GM12878 (cell line): ENCODE measurements at regions not wholly inside any gene's neighbourhood (a gene's known extent, or its start where the extent isn't known, plus 50 kb on each side); places are given as distances from the start of the nearest gene placed in this dataset.

Experiments
- ATAC-seq: fragments of 200-7000 bp; cut with Tn5 transposase; 3 replicates; pipeline ENCODE4 v1.9.1; 2020; ENCODE audit warnings: mild to moderate bottlenecking, moderate library complexity
- BruUV-seq: library from RNA; stranded (reverse); fragments of 400-500 nt; replicated peaks from 2 replicates; lab custom pipeline; 2021; lab: Mats Ljungman, UMichigan
- CTCF ChIA-PET: fragments of 300-600 bp; sonication (Branson Sonifier 250); formaldehyde crosslinking; extraction: SDS; loops from one replicate; lab custom pipeline; 2021; ENCODE audit warnings: inconsistent platforms; lab: Yijun Ruan, JAX
- POLR2A ChIA-PET: fragments of 350-600 bp; formaldehyde crosslinking; extraction: SDS; loops from one replicate; lab custom pipeline; 2021; ENCODE audit warnings: inconsistent platforms; lab: Charles Lee
- RAD21 ChIA-PET: fragments of 300-600 bp; sonication (Branson Sonifier 250); formaldehyde crosslinking; loops from one replicate; lab custom pipeline; 2023; ENCODE audit warnings: antibody characterized with exemption; ENCODE audit not compliant: unreplicated experiment; lab: Charles Lee
- SMC1A ChIA-PET: fragments of 300-600 bp; sonication (Branson Sonifier 250); formaldehyde crosslinking; loops from one replicate; lab custom pipeline; 2023; ENCODE audit not compliant: unreplicated experiment, uncharacterized antibody; lab: Charles Lee
- DNase-seq: peaks from one replicate; pipeline ENCODE4 v3.0.0-alpha.2; 2011; ENCODE audit warnings: low read depth, low spot score
- FAIRE-seq: peaks from 3 replicates; lab custom pipeline; 2011; peaks lifted over from hg19 to GRCh38; lab: Jason Lieb, UNC
- H2AFZ ChIP-seq: 2 replicates; pipeline ENCODE4 v1.6.0; 2011; ENCODE audit warnings: low read depth, low read length, control low read depth; ENCODE audit not compliant: control insufficient read depth
- H3K27ac ChIP-seq: 2 replicates; pipeline ENCODE4 v1.5.1; 2011; ENCODE audit warnings: control low read depth; ENCODE audit not compliant: control insufficient read depth, insufficient read depth
- H3K27me3 ChIP-seq, 2 experiments: replicated peaks in 1 of 2; 2 replicates each; pipeline versions ENCODE4 v1.6.0 to v1.6.1; 2011; ENCODE audit warnings: low read length in 1 of 2; ENCODE audit not compliant: control insufficient read depth in 2 of 2, insufficient read depth in 2 of 2
- H3K36me3 ChIP-seq, 2 experiments: 2 replicates each; pipeline ENCODE4 v1.5.1; 2011; ENCODE audit warnings: low read length in 1 of 2; ENCODE audit not compliant: control insufficient read depth in 2 of 2, insufficient read depth in 2 of 2
- H3K4me1 ChIP-seq: 2 replicates; pipeline ENCODE4 v1.6.1; 2011; ENCODE audit warnings: mild to moderate bottlenecking, low read length, moderate library complexity, mixed read lengths; ENCODE audit not compliant: control insufficient read depth, insufficient read depth
- H3K4me2 ChIP-seq: 2 replicates; pipeline ENCODE4 v1.6.0; 2011; ENCODE audit warnings: control low read depth; ENCODE audit not compliant: control insufficient read depth, insufficient read depth
- H3K4me3 ChIP-seq: fragments of 200-600 bp; sonication (generic); 2 replicates; pipeline ENCODE4 v1.5.1; 2016
- H3K79me2 ChIP-seq: 2 replicates; pipeline ENCODE4 v1.6.0; 2011; ENCODE audit warnings: low read length; ENCODE audit not compliant: control insufficient read depth, insufficient read depth
- H3K9ac ChIP-seq: 2 replicates; pipeline ENCODE4 v1.8.0; 2011; ENCODE audit warnings: low read length, control low read depth, mixed read lengths; ENCODE audit not compliant: control insufficient read depth, insufficient read depth
- H3K9me3 ChIP-seq: replicated peaks from 3 replicates; pipeline ENCODE4 v1.5.1; 2011; ENCODE audit warnings: mild to moderate bottlenecking, low read length; ENCODE audit not compliant: control insufficient read depth, insufficient read depth
- H4K20me1 ChIP-seq: 2 replicates; pipeline ENCODE4 v1.6.0; 2011; ENCODE audit not compliant: control insufficient read depth, insufficient read depth
- E2F8 ChIP-seq: fragments of 450-650 bp; IDR thresholded peaks from 2 replicates; pipeline ENCODE4 v1.6.1; 2018; ENCODE audit warnings: mild to moderate bottlenecking, low read depth, moderate library complexity; ENCODE audit not compliant: partially characterized antibody
- MEF2A ChIP-seq: IDR thresholded peaks from 2 replicates; pipeline ENCODE4 v1.6.1; 2011; ENCODE audit warnings: low read depth, mild to moderate bottlenecking, low read length, moderate library complexity; ENCODE audit not compliant: insufficient read depth
- PBX3 ChIP-seq: IDR thresholded peaks from 2 replicates; pipeline ENCODE4 v1.6.1; 2011; ENCODE audit warnings: mild to moderate bottlenecking, low read depth, low read length, moderate library complexity; ENCODE audit not compliant: insufficient replicate concordance
- RUNX3 ChIP-seq: IDR thresholded peaks from 2 replicates; pipeline ENCODE4 v1.6.1; 2012; ENCODE audit warnings: low read length, inconsistent platforms
- TCF12 ChIP-seq: IDR thresholded peaks from 2 replicates; pipeline ENCODE4 v1.6.1; 2011; ENCODE audit warnings: low read depth, mild to moderate bottlenecking, low read length
- WGBS: methylation state at CpG from one replicate; pipeline ENCODE4 v1.1.6; 2016; ENCODE audit warnings: low lambda C conversion rate; ENCODE audit not compliant: insufficient replicate concordance, insufficient coverage; ENCODE audit errors: missing lambda C conversion rate; 5-methylcytosine and 5-hydroxymethylcytosine counted together
- in situ Hi-C: fragments of 300-500 bp; cut with MboI; formaldehyde crosslinking; loops from 9 replicates; pipeline ENCODE4 v1.14.3; 2018; ENCODE audit warnings: mixed read lengths
- intact Hi-C: fragments of 100-400 bp; cut with micrococcal nuclease; formaldehyde crosslinking; loops from one replicate; pipeline ENCODE4 v1.14.2; 2022; ENCODE audit not compliant: unreplicated experiment

- Histone ChIP-seq H3K79me2 (no peaks in the 10 kb centered on the region), H3K4me3 (no peak overlapping the region), H3K9me3 (no peaks in the 10 kb centered on the region), H3K4me2 (no peak overlapping the region), H4K20me1 (no peaks in the 10 kb centered on the region), H3K4me1 (no peaks in the 10 kb centered on the region), H2AFZ (peak overlapping the region; percentile 21; the same call in 1 of the 2 replicates), H3K27ac (no peak overlapping the region), H3K9ac (no peak overlapping the region), H3K27me3 (no peaks in the 10 kb centered on the region), H3K36me3 (no peaks in the 10 kb centered on the region)
- DNase-seq (no peak), FAIRE-seq (no peak), ATAC-seq (peak; percentile 53; the same call in 2 of the 3 replicates)
- no TSS peak for BruUV-seq
- ChIA-PET RAD21 (no interaction called here), POLR2A (no interaction called here), SMC1A (interaction anchor here (0.7 to 2.0 kb wide), 3 partner anchors 10 to 32 kb away, joined by 3 to 8 read pairs (median 4); no protein-coding TSS in a partner anchor), CTCF (interaction anchor here (0.6 to 1.2 kb wide), 2 partner anchors 8 to 91 kb away, joined by 5 to 7 read pairs; no protein-coding TSS in a partner anchor)
- in situ Hi-C loops, result no loop called here
- TF ChIP-seq E2F8 (no peak), MEF2A (0 out of 2 replicates have a peak, but pooled peaks have one; percentile 44), TCF12 (no peak), RUNX3 (peak; percentile 75), PBX3 (no peak)
- intact Hi-C loops, result no loop called here
- 4% methylated on average over 5 of the region's 5 CpGs for WGBS
Measured at GRCh38 chr11:26078231-26078821, 253.6 kb upstream of the ANO3 start.
